HG02610 (cell line): ENCODE measurements at regions not wholly inside any gene's neighbourhood (a gene's known extent, or its start where the extent isn't known, plus 50 kb on each side); places are given as distances from the start of the nearest gene placed in this dataset.

Experiments
- ATAC-seq: cut with Tn5 transposase; IDR thresholded peaks from one replicate; pipeline ENCODE4 v1.9.1; 2021; ENCODE audit warnings: mild to moderate bottlenecking, moderate library complexity; ENCODE audit not compliant: unreplicated experiment

GRCh38 chr1:87506147-87506546, 177.5 kb downstream of the LMO4 start:
- ATAC-seq = no peak

GRCh38 chr1:87508247-87508787, 179.6 kb downstream of the LMO4 start:
- ATAC-seq = no peak

- ATAC-seq = no peak
These were observed 181.9 kb downstream of the LMO4 start for GRCh38 chr1:87510540-87510939.

- ATAC-seq = no peak
These were observed 182.8 kb downstream of the LMO4 start for GRCh38 chr1:87511449-87511848.

GRCh38 chr1:87512431-87512830, 183.8 kb downstream of the LMO4 start:
- no peak for ATAC-seq

- no peak for ATAC-seq
These were observed 184.6 kb downstream of the LMO4 start for GRCh38 chr1:87513255-87513654.

- no peak for ATAC-seq
These were observed 185.4 kb downstream of the LMO4 start for GRCh38 chr1:87513966-87514660.

- no peak for ATAC-seq
These were observed 187.1 kb downstream of the LMO4 start for GRCh38 chr1:87515781-87516180.

GRCh38 chr1:87518794-87519193, 190.1 kb downstream of the LMO4 start:
- no peak for ATAC-seq

- ATAC-seq = no peak
These were observed 192.8 kb downstream of the LMO4 start for GRCh38 chr1:87521452-87521851.

GRCh38 chr1:87523466-87523865, 194.8 kb downstream of the LMO4 start:
- no peak for ATAC-seq

GRCh38 chr1:87524021-87524754, 195.5 kb downstream of the LMO4 start:
- ATAC-seq = no peak

- ATAC-seq = no peak
These were observed 200.3 kb downstream of the LMO4 start for GRCh38 chr1:87528754-87529517.

- no peak for ATAC-seq
These were observed 201.5 kb downstream of the LMO4 start for GRCh38 chr1:87530042-87530807.

GRCh38 chr1:87535551-87535950, 206.9 kb downstream of the LMO4 start:
- no peak for ATAC-seq

- no peak for ATAC-seq
These were observed 210.5 kb downstream of the LMO4 start for GRCh38 chr1:87539147-87539546.

GRCh38 chr1:87542697-87543096, 214.0 kb downstream of the LMO4 start:
- ATAC-seq = no peak

- no peak for ATAC-seq
These were observed 221.1 kb downstream of the LMO4 start for GRCh38 chr1:87549738-87550137.

- no peak for ATAC-seq
These were observed 224.8 kb downstream of the LMO4 start for GRCh38 chr1:87553511-87553910.

GRCh38 chr1:87555366-87555765, 226.7 kb downstream of the LMO4 start:
- no peak for ATAC-seq

GRCh38 chr1:87556326-87556725, 227.6 kb downstream of the LMO4 start:
- ATAC-seq = no peak
